CD14-positive monocyte (primary cell): ENCODE measurements at regions not wholly inside any gene's neighbourhood (a gene's known extent, or its start where the extent isn't known, plus 50 kb on each side); places are given as distances from the start of the nearest gene placed in this dataset.

Experiments used
- DNase-seq, 3 donors: peaks; one replicate each; pipeline ENCODE4 v3.0.0-alpha.2; 2011 to 2022
- H2AFZ ChIP-seq: 2 replicates; pipeline ENCODE4 v1.6.0; 2012; ENCODE audit warnings: mild to moderate bottlenecking, low read depth, low read length, inconsistent platforms; ENCODE audit not compliant: insufficient read depth, poor library complexity, severe bottlenecking
- H3K27ac ChIP-seq, 2 donors: 1 replicate in 1 of 2; 2 replicates in 1 of 2; pipeline ENCODE4 v1.5.1; 2012 to 2013; ENCODE audit warnings: low read length in 2 of 2, control low read depth in 1 of 2, inconsistent platforms in 1 of 2, low read depth in 1 of 2, mild to moderate bottlenecking in 1 of 2
- H3K27me3 ChIP-seq, 2 donors: one replicate each; pipeline versions ENCODE4 v1.6.0 to v1.6.1; 2011 to 2013; ENCODE audit warnings: low read length in 2 of 2; ENCODE audit not compliant: control insufficient read depth in 2 of 2, insufficient read depth in 2 of 2
- H3K36me3 ChIP-seq, 2 donors: replicated peaks in 1 of 2; 1 replicate in 1 of 2; 2 replicates in 1 of 2; pipeline versions ENCODE4 v1.5.1 to v1.6.1; 2012 to 2013; ENCODE audit warnings: low read length in 2 of 2, control low read depth in 1 of 2, inconsistent platforms in 1 of 2, mild to moderate bottlenecking in 1 of 2; ENCODE audit not compliant: insufficient read depth in 2 of 2, control insufficient read depth in 1 of 2
- H3K4me1 ChIP-seq, 2 donors: 1 replicate in 1 of 2; 2 replicates in 1 of 2; pipeline versions ENCODE4 v1.5.1 to v1.6.1; 2012 to 2013; ENCODE audit warnings: low read length in 2 of 2, control low read depth in 1 of 2, inconsistent platforms in 1 of 2, mild to moderate bottlenecking in 1 of 2, moderate library complexity in 1 of 2; ENCODE audit not compliant: insufficient read depth in 2 of 2, control insufficient read depth in 1 of 2
- H3K4me2 ChIP-seq: replicated peaks from 2 replicates; pipeline ENCODE3; 2012; ENCODE audit warnings: low read length, moderate library complexity, mild to moderate bottlenecking; ENCODE audit not compliant: poor library complexity, severe bottlenecking; ENCODE audit errors: extremely low read depth
- H3K4me3 ChIP-seq, 3 experiments: fragments of 200-600 bp in 1 of 3; sonication (generic) in 1 of 3; replicated peaks in 1 of 3; 1 replicate in 2 of 3; 2 replicates in 1 of 3; pipeline ENCODE4 v1.5.1; 2011 to 2013; ENCODE audit warnings: low read length in 3 of 3, mild to moderate bottlenecking in 3 of 3, control low read depth in 2 of 3, low read depth in 2 of 3, inconsistent platforms in 1 of 3, moderate library complexity in 1 of 3
- H3K79me2 ChIP-seq: 2 replicates; pipeline ENCODE4 v1.6.0; 2012; ENCODE audit warnings: mild to moderate bottlenecking, control low read depth, inconsistent platforms, low read length, moderate library complexity; ENCODE audit not compliant: insufficient read depth
- H3K9ac ChIP-seq: 2 replicates; pipeline ENCODE4 v1.6.0; 2017; ENCODE audit warnings: low read length, mild to moderate bottlenecking; ENCODE audit not compliant: insufficient read depth, poor library complexity, severe bottlenecking
- H3K9me3 ChIP-seq, 2 donors: replicated peaks in 1 of 2; 1 replicate in 1 of 2; 2 replicates in 1 of 2; pipeline versions ENCODE4 v1.5.1 to v1.6.1; 2012 to 2013; ENCODE audit warnings: low read length in 2 of 2, control low read depth in 1 of 2; ENCODE audit not compliant: control insufficient read depth in 1 of 2, insufficient read depth in 1 of 2
- H4K20me1 ChIP-seq: 2 replicates; pipeline ENCODE4 v1.6.0; 2012; ENCODE audit warnings: mild to moderate bottlenecking, low read length, control low read depth, moderate library complexity; ENCODE audit not compliant: insufficient read depth
- H3K27ac Mint-ChIP-seq, 7 donors: one replicate each; pipeline ENCODE4 v1.8.0; 2020; ENCODE audit warnings: mild to moderate bottlenecking in 7 of 7, mixed read lengths in 7 of 7, moderate library complexity in 6 of 7, inconsistent platforms in 2 of 7
- H3K27me3 Mint-ChIP-seq, 3 donors: one replicate each; pipeline ENCODE4 v1.8.0; 2021 to 2022; ENCODE audit warnings: low read depth in 3 of 3, mild to moderate bottlenecking in 3 of 3, mixed read lengths in 3 of 3, moderate library complexity in 3 of 3, inconsistent platforms in 1 of 3
- H3K36me3 Mint-ChIP-seq, 2 donors: one replicate each; pipeline ENCODE4 v1.8.0; 2020; ENCODE audit warnings: mixed read lengths in 2 of 2, inconsistent platforms in 1 of 2, mild to moderate bottlenecking in 1 of 2
- H3K4me1 Mint-ChIP-seq: one replicate; pipeline ENCODE4 v1.8.0; 2020; ENCODE audit warnings: mild to moderate bottlenecking, mixed read lengths
- H3K4me3 Mint-ChIP-seq, 2 donors: one replicate each; pipeline ENCODE4 v1.8.0; 2020; ENCODE audit warnings: mild to moderate bottlenecking in 2 of 2, mixed read lengths in 2 of 2, moderate library complexity in 1 of 2
- H3K9me3 Mint-ChIP-seq, 7 donors: one replicate each; pipeline ENCODE4 v1.8.0; 2020 to 2022; ENCODE audit warnings: mixed read lengths in 7 of 7, mild to moderate bottlenecking in 6 of 7, moderate library complexity in 6 of 7, inconsistent platforms in 2 of 7
- CTCF ChIP-seq: fragments of 200-600 bp; IDR thresholded peaks from one replicate; pipeline ENCODE4 v1.8.0; 2022; ENCODE audit warnings: antibody characterized with exemption, mild to moderate bottlenecking
- WGBS: methylation state at CpG from one replicate; pipeline ENCODE4 v1.1.5; 2013; ENCODE audit warnings: missing lambda C conversion rate; ENCODE audit not compliant: insufficient coverage; 5-methylcytosine and 5-hydroxymethylcytosine counted together
- intact Hi-C, 2 donors: fragments of 100-400 bp; cut with micrococcal nuclease; formaldehyde crosslinking; loops; one replicate each; pipeline versions ENCODE4 v1.15.0 to v1.15.1; 2023

- Histone ChIP-seq H3K27me3 (no peaks in the 10 kb centered on the region), H3K9ac (no peak overlapping the region), H3K36me3 (no peaks in the 10 kb centered on the region), H4K20me1 (no peaks in the 10 kb centered on the region), H3K4me1 (no peaks in the 10 kb centered on the region), H3K27ac (no peak overlapping the region), H3K4me3 (no peak overlapping the region), H2AFZ (no peak overlapping the region), H3K4me2 (no peak overlapping the region), H3K9me3 (no peaks in the 10 kb centered on the region), H3K79me2 (no peaks in the 10 kb centered on the region)
- no peak overlapping the region for H3K27ac Mint-ChIP-seq
- H3K9me3 Mint-ChIP-seq: peaks cover 0 to 2% (median 0%) of the 10 kb centered on the region in 7 donors
- H3K27me3 Mint-ChIP-seq: peaks cover 0 to 2% (median 2%) of the 10 kb centered on the region in 3 donors
- H3K36me3 Mint-ChIP-seq: no peaks in the 10 kb centered on the region
- no peak overlapping the region for H3K4me3 Mint-ChIP-seq
- no peak for DNase-seq
- no peak for TF ChIP-seq CTCF
- intact Hi-C loops: no loop called here
- H3K4me1 Mint-ChIP-seq: no peaks in the 10 kb centered on the region
- 93% methylated on average over 3 of the region's 5 CpGs for WGBS
Observed at GRCh38 chr2:103009871-103010270, 248.0 kb downstream of the TMEM182 start.

- H3K79me2 ChIP-seq: no peaks in the 10 kb centered on the region
- no peak overlapping the region for H3K4me2 ChIP-seq
- Mint-ChIP-seq H3K27me3 (peaks cover 0 to 2% (median 2%) of the 10 kb centered on the region in 3 donors), H3K27ac (no peak overlapping the region), H3K4me1 (no peaks in the 10 kb centered on the region), H3K9me3 (peaks cover 0 to 2% (median 0%) of the 10 kb centered on the region in 7 donors), H3K36me3 (no peaks in the 10 kb centered on the region), H3K4me3 (no peak overlapping the region)
- no peak overlapping the region for H3K4me3 ChIP-seq
- H3K27me3 ChIP-seq: no peaks in the 10 kb centered on the region
- H3K9ac ChIP-seq: no peak overlapping the region
- 74% methylated on average over 3 of the region's 6 CpGs for WGBS
- no peaks in the 10 kb centered on the region for H3K4me1 ChIP-seq
- H3K9me3 ChIP-seq: no peaks in the 10 kb centered on the region
- intact Hi-C loops: no loop called here
- no peak overlapping the region for H2AFZ ChIP-seq
- H4K20me1 ChIP-seq: no peaks in the 10 kb centered on the region
- TF ChIP-seq CTCF: no peak
- H3K27ac ChIP-seq: no peak overlapping the region
- H3K36me3 ChIP-seq: no peaks in the 10 kb centered on the region
- no peak for DNase-seq
Observed at GRCh38 chr2:103010306-103010705, 248.5 kb downstream of the TMEM182 start.
